ENCODE measurements at regions not wholly inside any gene's neighbourhood (a gene's known extent, or its start where the extent isn't known, plus 50 kb on each side); places are given as distances from the start of the nearest gene placed in this dataset.

GRCh38 chr4:57710053-57710452 lies 599.9 kb upstream of the IGFBP7 start:
- DNase-seq (ENCODE audit: low read depth, low spot score) = no peak

DNA sequence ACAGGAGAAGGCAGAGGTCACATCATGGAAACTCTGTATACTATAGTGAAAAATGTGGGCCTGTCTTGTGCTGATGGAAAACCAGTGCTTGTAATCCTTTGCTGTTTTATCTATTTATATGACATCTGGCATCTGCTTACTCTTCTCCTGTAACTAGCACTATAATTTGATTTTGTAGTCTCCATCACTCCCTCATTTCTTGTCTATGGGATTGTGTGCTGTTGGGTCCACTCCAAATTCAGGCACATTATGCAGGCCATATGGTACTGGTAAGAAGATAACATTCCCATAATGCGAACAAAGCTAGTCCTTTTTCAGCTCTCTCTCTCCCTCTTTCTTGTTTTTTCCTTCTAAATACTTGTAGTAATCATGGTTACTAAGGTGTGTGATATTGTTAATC lies 581.2 kb upstream of the IGFBP7 start:
- DNase-seq (ENCODE audit: low read depth, low spot score) = no peak

DNA sequence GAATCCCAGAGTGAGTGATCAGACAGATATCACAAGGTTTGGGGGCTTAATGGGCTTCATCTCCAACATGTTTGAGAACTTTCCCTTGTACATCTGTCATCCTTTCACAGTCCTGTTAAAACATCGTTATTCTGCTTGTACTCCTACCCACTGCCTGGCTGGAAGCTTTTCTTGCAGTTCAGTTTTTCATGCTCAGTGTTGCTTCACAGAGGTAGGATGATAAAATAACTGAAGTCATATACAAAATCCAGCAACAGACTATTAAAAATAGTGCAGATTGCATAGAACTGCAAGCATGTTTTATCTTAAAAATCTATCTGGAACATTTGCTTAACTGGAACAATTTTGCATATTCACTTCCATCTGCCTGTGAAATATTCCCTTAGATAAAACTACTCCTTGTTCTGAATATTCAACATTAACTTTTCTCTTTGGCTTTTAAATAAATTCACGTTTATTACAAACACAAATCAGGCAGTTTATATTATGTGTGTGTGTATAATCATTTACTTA lies 579.6 kb upstream of the IGFBP7 start:
- DNase-seq (ENCODE audit: low read depth, low spot score) = no peak

- DNase-seq (ENCODE audit: low read depth, low spot score) = no peak
Measured at GRCh38 chr4:57682275-57682674, 572.1 kb upstream of the IGFBP7 start.

- DNase-seq (ENCODE audit: low read depth, low spot score) = no peak
Measured at GRCh38 chr4:57679969-57680368, 569.8 kb upstream of the IGFBP7 start.

DNA sequence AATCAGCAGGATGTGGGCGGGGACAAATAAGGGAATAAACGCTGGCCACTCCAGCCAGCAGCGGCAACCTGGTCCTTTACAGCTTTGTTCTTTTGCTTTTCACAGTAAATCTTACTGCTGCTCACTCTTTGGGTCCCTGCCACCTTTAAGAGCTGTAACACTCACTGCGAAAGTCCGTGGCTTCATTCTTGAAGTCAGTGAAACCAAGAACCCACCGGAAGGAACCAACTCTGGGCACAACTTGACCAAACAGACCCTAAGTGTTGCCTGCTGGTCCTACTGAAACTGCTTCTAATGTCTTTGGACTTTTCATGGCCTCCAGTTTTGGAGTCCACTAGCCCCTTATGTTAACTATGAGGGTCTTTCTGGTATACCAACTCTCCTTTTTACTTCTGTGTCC lies 566.2 kb upstream of the IGFBP7 start:
- no peak for DNase-seq (ENCODE audit: low read depth, low spot score)

GRCh38 chr4:57672846-57673433 lies 562.8 kb upstream of the IGFBP7 start:
- DNase-seq (ENCODE audit: low read depth, low spot score) = no peak

GRCh38 chr4:57668621-57669020 lies 558.4 kb upstream of the IGFBP7 start:
- no peak for DNase-seq (ENCODE audit: low read depth, low spot score)

- no peak for DNase-seq (ENCODE audit: low read depth, low spot score)
Measured at GRCh38 chr4:57665806-57666205, 555.6 kb upstream of the IGFBP7 start.

DNA sequence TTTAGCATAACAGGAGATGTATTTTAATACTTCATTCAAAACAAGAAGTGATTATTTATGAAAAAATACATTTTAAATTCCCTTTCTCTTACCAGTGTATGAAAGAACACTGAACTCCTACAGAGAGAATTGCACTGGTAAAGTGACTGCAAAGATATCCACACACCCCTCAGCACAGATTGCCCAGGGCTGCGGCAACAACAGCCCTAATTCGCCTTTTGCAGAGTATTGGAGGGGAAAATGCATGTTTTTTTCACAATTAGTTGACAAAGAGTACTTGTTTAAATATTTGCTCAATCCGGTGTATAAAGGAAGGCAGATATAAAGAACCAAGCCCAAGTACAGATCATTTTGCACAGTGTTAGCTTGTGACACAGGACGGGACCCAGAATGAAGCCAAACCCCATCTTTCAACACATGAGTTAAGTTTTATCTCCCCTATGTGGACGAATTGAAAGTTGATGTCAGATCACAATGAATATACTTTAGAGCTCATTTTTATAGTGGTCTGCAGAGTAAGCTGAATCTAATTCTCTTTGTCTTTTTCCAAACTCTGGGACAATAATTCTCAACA lies 551.4 kb upstream of the IGFBP7 start:
- DNase-seq (ENCODE audit: low read depth, low spot score) = no peak

DNA sequence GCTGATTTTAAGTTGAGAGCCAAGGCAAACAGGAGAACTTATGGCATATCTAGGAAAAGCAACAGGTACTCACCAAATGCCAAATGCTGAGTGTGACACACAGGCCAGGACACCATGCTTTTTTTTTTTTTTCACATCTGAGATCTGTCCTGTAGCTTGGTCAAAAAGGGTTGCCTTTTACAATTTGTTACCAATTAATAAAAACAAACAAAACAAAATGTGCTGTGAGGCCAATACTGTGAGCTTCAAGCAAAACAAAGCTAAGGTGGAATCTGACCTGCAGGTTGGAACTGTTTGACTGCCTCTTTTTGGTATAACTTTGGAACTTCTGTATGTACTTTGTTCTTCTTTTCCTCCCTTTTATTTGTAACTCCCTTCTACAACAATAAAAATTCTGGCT lies 548.5 kb upstream of the IGFBP7 start:
- DNase-seq (ENCODE audit: low read depth, low spot score) = no peak

DNA sequence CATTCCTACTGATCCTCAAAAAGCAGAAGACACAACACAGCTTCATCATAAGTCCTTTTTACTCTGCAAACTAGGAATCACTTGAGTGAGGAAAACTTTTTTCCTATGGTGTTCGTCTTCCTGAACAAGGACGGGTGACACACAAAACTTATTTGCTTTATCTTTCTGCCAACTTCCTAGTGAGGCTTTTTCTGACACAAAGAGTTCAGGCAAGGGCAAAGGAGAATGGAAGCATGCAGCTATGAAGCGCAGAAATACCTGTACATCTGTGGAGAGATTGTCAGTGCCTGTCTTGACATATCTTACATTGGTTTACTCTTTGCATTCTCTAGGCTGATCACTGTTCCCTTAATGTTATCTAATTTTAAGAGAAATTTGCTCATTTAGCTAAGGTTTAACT lies 548.0 kb upstream of the IGFBP7 start:
- no peak for DNase-seq (ENCODE audit: low read depth, low spot score)

DNA sequence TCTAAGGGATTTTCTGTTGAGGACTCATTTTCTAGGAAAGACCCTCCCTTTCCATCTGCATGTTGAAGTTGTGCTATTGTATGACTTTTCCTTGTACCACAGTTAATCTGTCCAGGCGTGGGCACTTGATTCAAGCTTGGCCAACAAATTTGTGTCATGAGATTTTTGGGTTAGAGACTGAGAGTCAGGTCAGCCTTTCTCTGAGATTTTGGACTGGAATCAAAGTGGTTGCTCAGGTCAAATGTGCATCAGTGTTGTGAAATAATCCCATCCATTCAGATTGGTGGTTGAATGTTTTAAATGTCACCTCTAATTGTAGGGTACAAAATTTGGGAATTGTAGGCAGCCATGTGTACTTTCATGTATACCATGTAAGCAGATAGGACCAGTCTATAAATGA lies 545.2 kb upstream of the IGFBP7 start:
- DNase-seq (ENCODE audit: low read depth, low spot score) = no peak

DNA sequence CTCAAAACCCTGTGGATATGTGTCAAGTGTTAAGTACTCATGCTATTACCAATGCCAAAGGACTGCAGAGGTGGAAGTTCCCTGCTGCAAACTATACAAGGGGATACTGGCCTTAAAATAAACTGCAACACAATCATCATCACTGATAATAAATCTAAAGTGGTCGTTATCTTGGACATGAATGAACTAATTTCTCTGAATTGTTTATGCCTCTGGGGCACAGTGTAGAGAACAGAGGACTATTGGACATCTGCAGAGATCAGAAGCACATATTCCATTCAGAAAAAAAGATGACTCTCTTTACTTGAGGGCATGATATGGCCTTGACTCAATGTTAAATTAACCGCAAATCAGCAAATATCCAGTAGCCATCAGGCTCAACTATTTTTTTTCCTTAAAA lies 542.6 kb upstream of the IGFBP7 start:
- DNase-seq (ENCODE audit: low read depth, low spot score) = no peak

- DNase-seq (ENCODE audit: low read depth, low spot score) = no peak
Measured at GRCh38 chr4:57640391-57641100, 530.4 kb upstream of the IGFBP7 start.

- DNase-seq (ENCODE audit: low read depth, low spot score) = no peak
Measured at GRCh38 chr4:57639561-57640382, 529.6 kb upstream of the IGFBP7 start.

GRCh38 chr4:57635910-57636309 lies 525.7 kb upstream of the IGFBP7 start:
- no peak for DNase-seq (ENCODE audit: low read depth, low spot score)

DNA sequence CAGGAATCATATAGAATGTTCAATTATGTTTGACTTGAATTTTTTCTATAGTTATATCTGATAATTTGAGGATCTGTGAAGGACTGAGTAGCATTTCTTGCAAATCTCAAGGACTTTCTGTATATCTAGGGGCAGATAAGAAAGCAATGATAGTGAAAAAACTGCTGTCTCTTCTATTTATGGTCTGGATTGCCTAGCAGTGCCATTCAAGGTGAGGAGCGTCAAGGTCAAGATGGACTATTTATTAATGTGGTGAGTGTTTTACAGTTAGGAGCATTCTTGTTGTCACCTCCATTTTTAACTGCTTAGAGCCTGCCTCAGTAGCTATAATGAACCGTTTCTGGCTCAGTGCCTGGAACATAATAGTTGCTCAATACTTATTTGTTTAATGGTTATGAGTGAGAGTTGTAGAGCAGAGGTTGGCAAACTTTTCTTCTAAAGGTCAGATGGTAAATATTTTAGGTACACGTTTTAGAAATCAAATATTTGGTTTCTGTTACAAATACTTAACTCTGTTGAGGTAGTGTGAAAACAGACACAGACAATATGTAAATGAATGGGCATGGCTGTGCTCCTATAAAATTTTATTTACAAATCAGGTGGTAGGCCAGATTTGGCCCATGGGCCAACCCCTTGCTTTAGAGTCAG lies 523.2 kb upstream of the IGFBP7 start:
- DNase-seq (ENCODE audit: low read depth, low spot score) = no peak

DNA sequence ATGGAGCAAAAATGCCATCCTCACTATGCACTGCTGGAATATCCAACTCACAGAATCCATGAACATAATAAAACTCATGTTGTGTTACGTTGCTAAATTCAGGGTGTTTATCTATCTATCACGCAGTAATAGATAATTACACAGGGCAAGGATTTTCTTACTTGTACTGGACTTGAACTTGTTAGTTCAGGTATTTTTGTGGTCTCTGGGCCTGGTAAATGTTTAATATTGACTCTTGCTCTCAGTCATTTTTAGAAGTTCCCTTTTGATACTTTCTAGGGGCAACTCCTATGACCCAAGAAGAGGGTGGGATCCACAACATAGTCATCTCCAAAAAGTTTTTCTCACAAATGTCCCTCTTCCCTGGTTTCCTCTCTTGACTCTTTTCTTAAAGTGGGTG lies 522.4 kb upstream of the IGFBP7 start:
- DNase-seq (ENCODE audit: low read depth, low spot score) = no peak

- DNase-seq (ENCODE audit: low read depth, low spot score) = no peak
Measured at GRCh38 chr4:57631147-57631546, 521.0 kb upstream of the IGFBP7 start.

DNA sequence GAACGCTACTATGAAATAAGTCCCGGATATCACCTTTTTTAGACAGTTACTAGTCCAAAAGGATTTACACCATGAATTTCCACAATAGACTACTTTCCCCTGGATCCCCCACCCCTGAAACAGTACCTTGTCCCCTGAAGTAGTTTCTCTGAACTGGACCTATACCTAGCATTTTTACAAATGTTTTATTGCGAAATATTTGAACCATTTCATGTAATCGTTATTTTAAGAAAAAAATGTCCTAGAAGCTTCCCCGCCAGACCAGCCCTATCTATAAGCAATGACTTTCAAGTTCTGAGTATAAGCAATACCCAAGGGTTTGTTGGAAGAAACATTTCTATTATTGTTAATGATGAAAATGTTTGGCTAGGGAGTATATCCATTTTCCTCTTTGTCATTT lies 517.8 kb upstream of the IGFBP7 start:
- no peak for DNase-seq (ENCODE audit: low read depth, low spot score)

Measured in smooth muscle cell of the brain vasculature (primary cell).